HG03103 (cell line): ENCODE measurements at regions not wholly inside any gene's neighbourhood (a gene's known extent, or its start where the extent isn't known, plus 50 kb on each side); places are given as distances from the start of the nearest gene placed in this dataset.

ENCODE experiments used
- ATAC-seq: cut with Tn5 transposase; IDR thresholded peaks from one replicate; pipeline ENCODE4 v1.9.1; 2021; ENCODE audit warnings: low read depth; ENCODE audit not compliant: unreplicated experiment

GRCh38 chr4:133903029-133903428, 298.6 kb downstream of the PABPC4L start:
- ATAC-seq: no peak

- no peak for ATAC-seq
Measured at GRCh38 chr4:133891011-133891410, 310.6 kb downstream of the PABPC4L start.

- no peak for ATAC-seq
Measured at GRCh38 chr4:133887723-133888122, 313.9 kb downstream of the PABPC4L start.

DNA sequence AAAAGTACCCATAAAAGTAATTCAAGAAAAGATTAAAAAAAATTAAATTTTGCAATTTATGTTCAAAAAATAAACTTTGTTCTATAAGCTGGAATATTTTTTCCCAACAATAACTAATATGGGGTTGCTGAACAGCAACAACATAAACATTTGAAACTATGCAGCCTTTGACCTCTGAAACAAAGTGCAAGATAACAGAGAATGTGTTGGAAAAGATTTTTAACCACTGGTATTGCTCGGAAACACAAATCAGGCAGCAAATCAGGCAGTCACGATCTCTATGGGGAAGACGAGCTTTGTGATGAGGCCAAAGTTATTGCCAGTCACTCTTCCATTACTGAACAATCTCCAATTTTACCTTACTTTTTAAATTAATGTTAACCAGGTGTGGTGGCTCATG, 332.1 kb downstream of the PABPC4L start:
- no peak for ATAC-seq

GRCh38 chr4:133868856-133869255, 332.7 kb downstream of the PABPC4L start:
- ATAC-seq: no peak

DNA sequence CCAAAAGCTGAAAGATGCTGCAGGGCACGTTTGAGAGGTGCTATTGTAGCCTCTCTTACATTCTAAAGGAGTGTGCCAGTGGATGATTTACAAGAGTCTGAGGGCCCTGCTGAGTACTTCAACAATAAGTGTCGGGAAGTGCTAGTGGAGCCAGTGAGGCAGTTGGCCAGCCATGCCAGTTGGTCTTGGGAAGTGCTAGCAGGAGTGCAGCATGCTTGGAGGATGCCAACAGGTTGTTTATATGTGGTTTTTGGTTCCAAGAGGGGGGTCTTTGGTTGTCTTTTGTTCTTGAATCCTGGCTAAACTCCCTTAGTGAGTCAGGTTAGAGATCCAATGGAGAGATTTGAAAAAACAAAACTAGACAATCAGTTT, 335.3 kb downstream of the PABPC4L start:
- ATAC-seq: no peak

DNA sequence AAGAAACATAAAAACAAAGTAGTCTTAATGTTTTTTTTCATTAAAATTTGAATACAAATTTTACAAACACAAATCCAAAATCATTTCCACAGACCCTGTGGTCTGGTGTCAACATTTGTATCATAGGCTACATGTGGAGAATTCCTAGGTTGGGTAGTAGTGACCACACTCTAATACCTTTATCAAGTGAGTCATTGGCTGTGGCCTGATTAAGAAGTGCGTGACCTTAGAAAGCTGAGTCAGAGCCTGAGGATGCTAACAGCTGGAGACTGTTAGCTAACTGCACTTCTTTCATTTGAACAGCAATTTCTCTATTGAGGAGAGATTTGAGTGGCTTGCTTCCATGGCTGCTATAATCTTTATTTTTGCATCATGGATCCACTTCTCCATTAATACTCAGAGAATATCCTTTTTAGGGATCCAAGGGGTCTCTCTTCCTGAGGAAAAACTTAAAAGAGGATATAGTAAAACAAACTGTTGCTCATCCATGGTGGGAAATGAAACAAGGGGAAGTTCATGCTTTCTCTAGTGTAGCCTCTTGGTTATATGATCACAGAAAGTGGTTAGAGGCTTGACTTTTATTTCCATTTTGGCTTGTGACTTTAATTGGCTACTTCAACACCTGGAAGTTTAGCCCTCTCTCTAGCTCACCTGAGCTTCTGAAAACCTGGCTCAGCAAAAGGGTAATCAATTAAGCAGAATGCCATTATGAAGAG, 335.8 kb downstream of the PABPC4L start:
- ATAC-seq: no peak

GRCh38 chr4:133863153-133863552, 338.4 kb downstream of the PABPC4L start:
- no peak for ATAC-seq

- no peak for ATAC-seq
Measured at GRCh38 chr4:133856731-133857355, 344.7 kb downstream of the PABPC4L start.

GRCh38 chr4:133855001-133855400, 346.6 kb downstream of the PABPC4L start:
- no peak for ATAC-seq

- ATAC-seq: no peak
Measured at GRCh38 chr4:133839326-133839725, 362.3 kb downstream of the PABPC4L start.

- no peak for ATAC-seq
Measured at GRCh38 chr4:133823177-133823576, 378.4 kb downstream of the PABPC4L start.

DNA sequence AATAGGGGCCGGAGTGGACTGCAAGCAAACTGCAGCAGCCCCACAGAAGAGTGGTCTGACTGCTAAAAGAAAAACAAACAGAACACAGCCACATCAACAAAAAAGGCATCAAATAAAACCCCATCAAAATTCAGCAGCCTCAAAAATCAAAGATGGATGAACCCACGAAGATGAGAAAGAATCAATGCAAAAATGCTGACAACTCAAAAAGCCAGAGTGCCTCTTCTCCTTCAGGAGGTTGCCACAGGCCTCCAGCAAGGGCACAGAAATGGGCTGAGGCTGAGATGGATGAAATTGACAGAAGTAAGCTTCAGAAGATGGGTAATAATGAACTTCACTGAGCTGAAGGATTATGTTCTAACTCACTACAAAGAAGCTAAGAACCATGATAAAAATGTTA, 388.6 kb downstream of the PABPC4L start:
- no peak for ATAC-seq

- ATAC-seq: no peak
Measured at GRCh38 chr4:133812236-133812635, 389.4 kb downstream of the PABPC4L start.

GRCh38 chr4:133808151-133808550, 393.4 kb downstream of the PABPC4L start:
- no peak for ATAC-seq

DNA sequence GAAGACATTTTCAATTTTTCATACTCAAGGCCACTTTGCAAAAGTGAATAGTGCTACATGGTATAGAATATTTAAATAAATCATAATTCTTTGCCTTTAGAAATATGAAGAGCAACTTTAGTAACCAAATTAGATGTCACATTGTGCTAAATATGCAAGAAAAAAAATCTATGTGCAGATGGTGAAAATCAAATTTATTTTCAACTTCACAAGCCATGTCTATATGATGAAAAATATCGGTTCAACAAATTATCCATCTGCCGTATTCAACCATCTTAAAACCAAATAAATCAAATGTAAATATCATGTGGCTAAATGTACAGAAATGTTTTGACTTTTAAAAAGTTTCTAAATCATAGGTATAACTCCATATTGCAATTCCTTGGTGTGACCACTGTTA, 398.2 kb downstream of the PABPC4L start:
- ATAC-seq: no peak

- ATAC-seq: no peak
Measured at GRCh38 chr4:133802359-133803140, 399.0 kb downstream of the PABPC4L start.

GRCh38 chr4:133801883-133802282, 399.7 kb downstream of the PABPC4L start:
- ATAC-seq: no peak

GRCh38 chr4:133800966-133801365, 400.6 kb downstream of the PABPC4L start:
- no peak for ATAC-seq

GRCh38 chr4:133799717-133800315, 401.8 kb downstream of the PABPC4L start:
- ATAC-seq: no peak

- ATAC-seq: no peak
Measured at GRCh38 chr4:133777661-133778060, 423.9 kb downstream of the PABPC4L start.
